K562 (cell line): ENCODE measurements at regions not wholly inside any gene's neighbourhood (a gene's known extent, or its start where the extent isn't known, plus 50 kb on each side); places are given as distances from the start of the nearest gene placed in this dataset.
"Not testable (repeated sequence)": the region's sequence is repeated elsewhere in the genome, so short reads cannot be mapped to it uniquely, and the experiment has no call there.

Source experiments
- ATAC-seq: fragments of 200-7000 bp; cut with Tn5 transposase; 3 replicates; pipeline ENCODE4 v1.9.1; 2020; ENCODE audit warnings: moderate library complexity
- BruUV-seq: library from RNA; stranded (reverse); fragments of 400-500 nt; replicated peaks from 2 replicates; lab custom pipeline; 2021; lab: Mats Ljungman, UMichigan
- CTCF ChIA-PET: fragments of 300-600 bp; formaldehyde crosslinking; extraction: SDS; loops from one replicate; lab custom pipeline; 2021; ENCODE audit warnings: low intra/inter-chr PET ratio; lab: Yijun Ruan, JAX
- POLR2A ChIA-PET: fragments of 300-600, 350-650 bp; sonication (Branson Sonifier 250); formaldehyde crosslinking; extraction: SDS; loops from one replicate; lab custom pipeline; 2021; ENCODE audit warnings: antibody characterized with exemption, inconsistent platforms; lab: Yijun Ruan, JAX
- DNase-seq, 4 experiments: peaks; one replicate each; pipeline versions ENCODE4 v3.0.0 to v3.0.0-alpha.2; 2011 to 2018; ENCODE audit warnings: low spot score in 3 of 4, mixed read lengths in 3 of 4; ENCODE audit errors: extremely low read depth in 1 of 4
- FAIRE-seq: peaks from 2 replicates; lab custom pipeline; 2011; peaks lifted over from hg19 to GRCh38; lab: Jason Lieb, UNC
- H2AFZ ChIP-seq: 2 replicates; pipeline ENCODE4 v1.6.0; 2011; ENCODE audit warnings: low read depth, low read length, control low read depth, inconsistent platforms
- H3K27ac ChIP-seq: fragments of 200-600 bp; 3 replicates; pipeline ENCODE4 v1.8.0; 2011; ENCODE audit warnings: low read depth, mild to moderate bottlenecking, control low read depth, inconsistent platforms, low read length, moderate library complexity, mixed read lengths; ENCODE audit errors: extremely low read depth
- H3K27me3 ChIP-seq, 2 experiments: fragments of 300-600 bp in 1 of 2; 2 replicates in 1 of 2; 3 replicates in 1 of 2; pipeline versions ENCODE4 v1.6.0 to v1.8.0; 2011; ENCODE audit warnings: inconsistent platforms in 2 of 2, low read length in 2 of 2, mild to moderate bottlenecking in 1 of 2, mixed read lengths in 1 of 2, moderate library complexity in 1 of 2; ENCODE audit not compliant: control insufficient read depth in 2 of 2, insufficient read depth in 2 of 2
- H3K36me3 ChIP-seq: fragments of 300-600 bp; 3 replicates; pipeline ENCODE4 v1.8.0; 2011; ENCODE audit warnings: mild to moderate bottlenecking, low read length, inconsistent platforms; ENCODE audit not compliant: control insufficient read depth, insufficient read depth
- H3K4me1 ChIP-seq, 2 experiments: fragments of 200-600 bp in 1 of 2; replicated peaks in 1 of 2; 2 replicates in 1 of 2; 3 replicates in 1 of 2; pipeline versions ENCODE4 v1.5.1 to v1.8.0; 2011; ENCODE audit warnings: inconsistent platforms in 2 of 2, low read length in 2 of 2, mild to moderate bottlenecking in 1 of 2, mixed read lengths in 1 of 2, moderate library complexity in 1 of 2; ENCODE audit not compliant: control insufficient read depth in 2 of 2, insufficient read depth in 2 of 2
- H3K4me2 ChIP-seq: 2 replicates; pipeline ENCODE4 v1.6.1; 2011; ENCODE audit warnings: low read length, control low read depth, inconsistent platforms, mixed read lengths; ENCODE audit not compliant: insufficient read depth
- H3K4me3 ChIP-seq: fragments of 200-600 bp; sonication (generic), shearing (Covaris generic); 2 replicates; pipeline ENCODE4 v1.5.1; 2016; ENCODE audit warnings: control low read depth, inconsistent platforms
- H3K79me2 ChIP-seq: fragments of 200-600 bp; 3 replicates; pipeline ENCODE4 v1.8.0; 2011; ENCODE audit warnings: low read length, inconsistent platforms; ENCODE audit not compliant: control insufficient read depth, insufficient read depth
- H3K9ac ChIP-seq, 2 experiments: 2 replicates each; pipeline versions ENCODE4 v1.6.0 to v1.6.1; 2011; ENCODE audit warnings: low read depth in 2 of 2, low read length in 2 of 2, control low read depth in 1 of 2, inconsistent platforms in 1 of 2, mild to moderate bottlenecking in 1 of 2, mixed read lengths in 1 of 2; ENCODE audit not compliant: insufficient read depth in 1 of 2
- H3K9me1 ChIP-seq: one replicate; pipeline ENCODE4 v1.6.0; 2011; ENCODE audit warnings: inconsistent platforms, mild to moderate bottlenecking, low read length, moderate library complexity; ENCODE audit not compliant: control insufficient read depth, insufficient read depth
- H3K9me3 ChIP-seq: replicated peaks from 2 replicates; pipeline ENCODE4 v1.5.1; 2011; ENCODE audit warnings: low read depth, low read length, inconsistent platforms; ENCODE audit not compliant: control insufficient read depth, insufficient read depth
- H4K20me1 ChIP-seq: replicated peaks from 2 replicates; pipeline ENCODE4 v1.6.1; 2011; ENCODE audit warnings: low read length, inconsistent platforms, mixed read lengths; ENCODE audit not compliant: control insufficient read depth, insufficient read depth
- MEIS2 ChIP-seq: fragments of 450-650 bp; IDR thresholded peaks from 2 replicates; pipeline ENCODE4 v1.6.1; 2014; ENCODE audit warnings: mild to moderate bottlenecking; ENCODE audit not compliant: partially characterized antibody
- ZNF280A ChIP-seq: fragments of 450-650 bp; IDR thresholded peaks from 2 replicates; pipeline ENCODE4 v1.6.1; 2018; ENCODE audit warnings: mild to moderate bottlenecking, low read depth; ENCODE audit not compliant: partially characterized antibody
- ZNF324 ChIP-seq: fragments of 250-450 bp; sonication (Bioruptor Pico); IDR thresholded peaks from 2 replicates; pipeline ENCODE4 v1.4.0; 2020; ENCODE audit warnings: mild to moderate bottlenecking
- WGBS: fragments of 100-300 bp; shearing (Covaris generic); methylation state at CpG from one replicate; pipeline ENCODE4 v1.1.6; 2016; ENCODE audit warnings: low coverage, mixed read lengths; ENCODE audit not compliant: insufficient coverage; ENCODE audit errors: missing lambda C conversion rate; 5-methylcytosine and 5-hydroxymethylcytosine counted together
- in situ Hi-C: fragments of 300-500 bp; cut with MboI; formaldehyde crosslinking; loops from 4 replicates; pipeline ENCODE4 v1.15.0; 2018; ENCODE audit warnings: inconsistent platforms, mixed read lengths
- intact Hi-C: fragments of 100-400 bp; cut with micrococcal nuclease; formaldehyde crosslinking; loops from 2 replicates; pipeline ENCODE4 v1.14.2; 2022
- TF ChIP-seq, protein P1 (sequence below): fragments of 250-450 bp; sonication (Bioruptor Pico); IDR thresholded peaks from 2 replicates; pipeline ENCODE4 v1.6.1; 2021; ENCODE audit warnings: mild to moderate bottlenecking

- Histone ChIP-seq H4K20me1 (no peaks in the 10 kb centered on the region), H3K4me1 (no peaks in the 10 kb centered on the region), H3K4me3 (no peak overlapping the region), H3K36me3 (no peaks in the 10 kb centered on the region), H3K9ac (no peak overlapping the region), H3K27ac (no peak overlapping the region), H3K9me3 (0 out of 2 replicates have a peak, but pooled peaks cover 4% of the 10 kb centered on the region), H3K4me2 (no peak overlapping the region), H3K27me3 (peaks cover 14 to 15% of the 10 kb centered on the region in 2 experiments), H2AFZ (no peak overlapping the region), H3K79me2 (no peaks in the 10 kb centered on the region), H3K9me1 (no peaks in the 10 kb centered on the region)
- DNase-seq (no peak), FAIRE-seq (no peak), ATAC-seq (no peak)
- CTCF ChIA-PET, result no interaction called here
- no TSS peak for BruUV-seq
- in situ Hi-C loops (no loop called here), intact Hi-C loops (no loop called here)
- TF ChIP-seq ZNF324 (CRISPR knock-in tag), result peak; percentile 94
- TF ChIP-seq MEIS2, result peak; percentile 2
- TF ChIP-seq, protein P1, sequence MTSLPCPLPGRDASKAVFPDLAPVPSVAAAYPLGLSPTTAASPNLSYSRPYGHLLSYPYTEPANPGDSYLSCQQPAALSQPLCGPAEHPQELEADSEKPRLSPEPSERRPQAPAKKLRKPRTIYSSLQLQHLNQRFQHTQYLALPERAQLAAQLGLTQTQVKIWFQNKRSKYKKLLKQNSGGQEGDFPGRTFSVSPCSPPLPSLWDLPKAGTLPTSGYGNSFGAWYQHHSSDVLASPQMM (CRISPR knock-in tag), result no peak
- peak; percentile 59 for TF ChIP-seq ZNF280A
- POLR2A ChIA-PET, result interaction anchor here (1.2 kb wide), 1 partner anchor 10 kb away, joined by 3 read pairs; no protein-coding TSS in a partner anchor
- WGBS, result 0% methylated on average over 2 of the region's 2 CpGs
Observed at GRCh38 chr7:149680331-149681025, 92.9 kb downstream of the ZNF467 start.

DNA sequence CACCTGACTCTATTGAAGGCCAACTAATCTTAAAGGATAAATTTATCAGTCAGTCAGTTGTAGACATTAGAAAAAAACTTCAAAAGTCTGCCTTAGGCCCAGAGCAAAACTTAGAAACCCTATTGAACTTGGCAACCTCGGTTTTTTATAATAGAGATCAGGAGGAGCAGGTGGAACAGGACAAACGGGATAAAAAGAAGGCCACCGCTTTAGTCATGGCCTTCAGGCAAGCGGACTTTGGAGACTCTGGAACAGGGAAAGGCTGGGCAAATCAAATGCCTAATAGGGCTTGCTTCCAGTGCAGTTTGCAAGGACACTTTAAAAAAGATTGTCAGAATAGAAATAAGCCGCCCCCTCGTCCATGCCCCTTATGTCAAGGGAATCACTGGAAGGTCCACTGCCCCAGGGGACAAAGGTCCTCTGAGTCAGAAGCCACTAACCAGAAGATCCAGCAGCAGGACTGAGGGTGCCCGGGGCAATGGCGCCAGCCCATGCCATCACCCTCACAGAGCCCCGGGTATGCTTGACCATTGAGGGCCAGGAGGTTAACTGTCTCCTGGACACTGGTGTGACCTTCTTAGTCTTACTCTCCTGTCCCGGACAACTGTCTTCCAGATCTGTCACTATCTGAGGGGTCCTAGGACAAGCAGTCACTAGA, 98.5 kb downstream of the ZNF467 start:
- ATAC-seq, H3K4me1 ChIP-seq, POLR2A ChIA-PET, in situ Hi-C loops, CTCF ChIA-PET, H3K36me3 ChIP-seq, FAIRE-seq, H3K4me3 ChIP-seq, DNase-seq, H3K79me2 ChIP-seq, intact Hi-C loops, BruUV-seq, H3K9me3 ChIP-seq, H3K4me2 ChIP-seq, H3K9me1 ChIP-seq, H3K9ac ChIP-seq, H2AFZ ChIP-seq, H3K27ac ChIP-seq, H4K20me1 ChIP-seq: not testable (repeated sequence)
- WGBS, result 8% methylated on average over 10 of the region's 10 CpGs
- peaks cover 28% of the 10 kb centered on the region in 2 experiments for H3K27me3 ChIP-seq
